WTC11 (cell line): ENCODE measurements at regions not wholly inside any gene's neighbourhood (a gene's known extent, or its start where the extent isn't known, plus 50 kb on each side); places are given as distances from the start of the nearest gene placed in this dataset.

ENCODE experiments used
- FOXJ3 ChIP-seq: sonication (generic); formaldehyde crosslinking; IDR thresholded peaks from 2 replicates; pipeline ENCODE4 v1.9.0; 2021; ENCODE audit warnings: missing genetic modification reagents, mild to moderate bottlenecking, borderline replicate concordance
- FOXK1 ChIP-seq: sonication (generic); formaldehyde crosslinking; IDR thresholded peaks from 2 replicates; pipeline ENCODE4 v1.8.0; 2022; ENCODE audit warnings: mild to moderate bottlenecking, moderate library complexity, missing genetic modification reagents
- TEAD4 ChIP-seq: sonication (generic); formaldehyde crosslinking; IDR thresholded peaks from 2 replicates; pipeline ENCODE4 v1.8.0; 2022; ENCODE audit warnings: mild to moderate bottlenecking, missing genetic modification reagents
- TF ChIP-seq, protein P1 (sequence below): fragments of 200-600 bp; IDR thresholded peaks from 2 replicates; pipeline ENCODE4 v1.8.0; 2022; ENCODE audit warnings: antibody characterized with exemption

DNA sequence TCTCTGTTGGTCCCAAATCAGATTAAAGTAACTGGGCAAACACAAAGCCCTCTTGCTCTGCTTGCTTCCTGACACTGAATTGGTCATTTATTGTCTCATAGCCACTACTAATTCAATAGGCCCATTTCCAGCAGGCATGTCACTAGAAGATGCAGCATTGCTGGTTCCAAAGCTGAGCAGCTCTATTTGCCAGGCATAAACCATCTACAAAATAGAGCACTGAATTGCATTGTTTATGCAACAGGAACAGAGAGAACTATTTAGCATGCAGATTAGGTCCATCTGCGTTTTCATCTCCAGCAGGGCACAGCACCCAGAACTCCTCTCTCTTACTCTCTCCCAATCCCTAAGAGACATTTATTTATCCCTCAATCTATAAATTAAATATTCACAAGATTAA lies 227.6 kb downstream of the SUCLG1 start:
- TF ChIP-seq FOXJ3 (no peak), FOXK1 (no peak), TEAD4 (CRISPR knock-in tag) (no peak)
- TF ChIP-seq, protein P1, sequence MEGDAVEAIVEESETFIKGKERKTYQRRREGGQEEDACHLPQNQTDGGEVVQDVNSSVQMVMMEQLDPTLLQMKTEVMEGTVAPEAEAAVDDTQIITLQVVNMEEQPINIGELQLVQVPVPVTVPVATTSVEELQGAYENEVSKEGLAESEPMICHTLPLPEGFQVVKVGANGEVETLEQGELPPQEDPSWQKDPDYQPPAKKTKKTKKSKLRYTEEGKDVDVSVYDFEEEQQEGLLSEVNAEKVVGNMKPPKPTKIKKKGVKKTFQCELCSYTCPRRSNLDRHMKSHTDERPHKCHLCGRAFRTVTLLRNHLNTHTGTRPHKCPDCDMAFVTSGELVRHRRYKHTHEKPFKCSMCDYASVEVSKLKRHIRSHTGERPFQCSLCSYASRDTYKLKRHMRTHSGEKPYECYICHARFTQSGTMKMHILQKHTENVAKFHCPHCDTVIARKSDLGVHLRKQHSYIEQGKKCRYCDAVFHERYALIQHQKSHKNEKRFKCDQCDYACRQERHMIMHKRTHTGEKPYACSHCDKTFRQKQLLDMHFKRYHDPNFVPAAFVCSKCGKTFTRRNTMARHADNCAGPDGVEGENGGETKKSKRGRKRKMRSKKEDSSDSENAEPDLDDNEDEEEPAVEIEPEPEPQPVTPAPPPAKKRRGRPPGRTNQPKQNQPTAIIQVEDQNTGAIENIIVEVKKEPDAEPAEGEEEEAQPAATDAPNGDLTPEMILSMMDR: no peak
